ENCODE measurements at regions not wholly inside any gene's neighbourhood (a gene's known extent, or its start where the extent isn't known, plus 50 kb on each side); places are given as distances from the start of the nearest gene placed in this dataset.

GRCh38 chr5:54738973-54739367, 221.4 kb downstream of the SNX18 start:
- H3K9me3 Mint-ChIP-seq, result peaks cover 0 to 1% of the 10 kb centered on the region in 2 donors
- peaks cover 0 to 10% of the 10 kb centered on the region in 2 donors for H3K27me3 Mint-ChIP-seq
- peaks cover 20% of the 10 kb centered on the region in 2 donors for H3K4me1 Mint-ChIP-seq
- no peak for DNase-seq
- ATAC-seq (replicated peaks), result no peak
- H3K36me3 Mint-ChIP-seq, result no peaks in the 10 kb centered on the region
- H3K27ac Mint-ChIP-seq, result no peak overlapping the region
- H3K4me3 Mint-ChIP-seq, result no peak overlapping the region

GRCh38 chr5:54738118-54738972, 220.8 kb downstream of the SNX18 start:
- ATAC-seq (replicated peaks) (no peak), DNase-seq (no peak)
- Mint-ChIP-seq H3K36me3 (no peaks in the 10 kb centered on the region), H3K27ac (no peak overlapping the region), H3K27me3 (peaks cover 0 to 10% of the 10 kb centered on the region in 2 donors), H3K9me3 (peaks cover 0 to 3% of the 10 kb centered on the region in 2 donors), H3K4me1 (peaks cover 18 to 19% of the 10 kb centered on the region in 2 donors), H3K4me3 (no peak overlapping the region)

GRCh38 chr5:54736003-54736797, 218.6 kb downstream of the SNX18 start:
- Mint-ChIP-seq H3K27ac (no peak overlapping the region), H3K4me1 (peaks cover 17 to 21% of the 10 kb centered on the region in 2 donors), H3K27me3 (peaks cover 0 to 10% of the 10 kb centered on the region in 2 donors), H3K4me3 (no peak overlapping the region), H3K36me3 (no peaks in the 10 kb centered on the region), H3K9me3 (peaks cover 0 to 4% of the 10 kb centered on the region in 2 donors)
- no peak for ATAC-seq (replicated peaks)
- no peak for DNase-seq

- Mint-ChIP-seq H3K4me1 (peaks cover 4 to 5% of the 10 kb centered on the region in 2 donors), H3K9me3 (peaks cover 0 to 2% of the 10 kb centered on the region in 2 donors), H3K27me3 (no peaks in the 10 kb centered on the region), H3K36me3 (no peaks in the 10 kb centered on the region), H3K4me3 (no peak overlapping the region), H3K27ac (no peak overlapping the region)
- ATAC-seq (replicated peaks), result no peak
- no peak for DNase-seq
Observed at GRCh38 chr5:54733101-54733500, 215.5 kb downstream of the SNX18 start.

DNA sequence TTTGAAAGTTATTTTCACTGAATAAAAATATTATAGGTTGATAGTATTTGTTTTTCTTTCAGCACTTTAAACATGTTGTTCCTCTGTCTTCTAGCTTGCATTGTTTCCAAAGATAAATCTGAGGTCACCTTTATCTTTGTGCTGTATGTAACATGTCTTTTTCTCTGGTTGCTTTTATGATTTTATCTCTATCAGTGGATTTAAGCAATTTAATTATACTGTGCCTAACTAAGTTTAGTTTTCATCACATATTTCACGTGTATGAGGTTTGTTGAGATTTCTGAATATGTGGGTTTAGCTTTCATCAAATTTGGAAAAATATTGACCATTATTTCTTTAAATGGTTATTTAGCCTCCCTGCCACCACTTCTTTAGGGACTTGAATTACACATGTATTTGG, 214.5 kb downstream of the SNX18 start:
- Mint-ChIP-seq H3K27me3 (no peaks in the 10 kb centered on the region), H3K4me1 (peaks cover 4 to 5% of the 10 kb centered on the region in 2 donors), H3K9me3 (peaks cover 0 to 2% of the 10 kb centered on the region in 2 donors), H3K36me3 (no peaks in the 10 kb centered on the region), H3K27ac (no peak overlapping the region), H3K4me3 (no peak overlapping the region)
- no peak for DNase-seq
- no peak for ATAC-seq (replicated peaks)

GRCh38 chr5:54728588-54728915, 211.0 kb downstream of the SNX18 start:
- Mint-ChIP-seq H3K4me1 (peaks cover 4 to 5% of the 10 kb centered on the region in 2 donors), H3K4me3 (no peak overlapping the region), H3K27ac (no peak overlapping the region), H3K27me3 (no peaks in the 10 kb centered on the region), H3K9me3 (peaks cover 2% of the 10 kb centered on the region in 2 donors), H3K36me3 (no peaks in the 10 kb centered on the region)
- DNase-seq (no peak), ATAC-seq (replicated peaks) (no peak)

DNA sequence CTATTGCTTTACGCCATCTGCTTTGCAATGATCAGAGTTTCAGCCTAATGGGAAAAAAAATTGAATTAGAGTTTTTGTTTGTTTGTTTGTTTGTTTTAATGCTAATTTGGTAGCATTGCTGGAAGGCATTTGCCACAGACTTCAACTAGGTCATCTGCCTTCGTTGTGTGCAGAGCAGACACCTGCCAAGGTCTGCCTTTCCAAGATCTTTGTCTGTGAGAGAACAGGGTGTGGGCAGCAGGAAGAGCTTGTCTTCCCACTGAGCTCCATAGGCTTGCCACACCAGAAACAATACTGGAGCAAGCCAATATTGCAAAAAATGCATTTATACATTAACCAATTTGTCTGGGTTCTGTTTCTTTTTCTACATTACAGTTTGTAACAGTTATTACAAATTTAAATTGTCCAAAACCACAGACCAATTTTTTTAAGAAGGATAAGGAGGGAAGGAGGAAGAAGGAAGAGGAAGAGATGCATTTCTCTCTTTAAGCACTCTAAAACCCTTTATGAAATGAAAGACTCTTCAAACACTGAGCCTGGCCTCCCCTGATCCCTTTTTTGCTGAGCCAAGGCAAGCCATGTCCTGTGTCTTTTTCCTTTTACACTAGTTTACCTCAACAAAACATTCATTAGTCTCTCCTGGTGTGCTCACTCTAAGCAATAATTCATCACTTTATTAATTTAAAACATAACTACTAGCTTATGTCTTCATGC, 210.5 kb downstream of the SNX18 start:
- no peak overlapping the region for H3K4me3 Mint-ChIP-seq
- H3K27ac Mint-ChIP-seq, result no peak overlapping the region
- peaks cover under 1 to 4% of the 10 kb centered on the region in 2 donors for H3K4me1 Mint-ChIP-seq
- ATAC-seq (replicated peaks) (no peak), DNase-seq (no peak)
- H3K36me3 Mint-ChIP-seq, result no peaks in the 10 kb centered on the region
- H3K27me3 Mint-ChIP-seq, result no peaks in the 10 kb centered on the region
- H3K9me3 Mint-ChIP-seq, result peaks cover 1 to 6% of the 10 kb centered on the region in 2 donors

- Mint-ChIP-seq H3K4me3 (no peak overlapping the region), H3K4me1 (peaks cover 6 to 12% of the 10 kb centered on the region in 2 donors), H3K27ac (no peak overlapping the region), H3K9me3 (peaks cover 3 to 10% of the 10 kb centered on the region in 2 donors), H3K27me3 (no peaks in the 10 kb centered on the region), H3K36me3 (peaks cover 0 to 1% of the 10 kb centered on the region in 2 donors)
- ATAC-seq (replicated peaks) (no peak), DNase-seq (no peak)
Observed at GRCh38 chr5:54725391-54726280, 208.1 kb downstream of the SNX18 start.

GRCh38 chr5:54722846-54723433, 205.4 kb downstream of the SNX18 start:
- ATAC-seq (replicated peaks) (no peak), DNase-seq (no peak)
- H3K4me1 Mint-ChIP-seq, result peaks cover 14 to 28% of the 10 kb centered on the region in 2 donors
- H3K9me3 Mint-ChIP-seq, result peaks cover 3 to 10% of the 10 kb centered on the region in 2 donors
- no peaks in the 10 kb centered on the region for H3K27me3 Mint-ChIP-seq
- H3K27ac Mint-ChIP-seq, result peak overlapping the region; percentile 9
- peaks cover 0 to 1% of the 10 kb centered on the region in 2 donors for H3K36me3 Mint-ChIP-seq
- H3K4me3 Mint-ChIP-seq, result no peak overlapping the region

DNA sequence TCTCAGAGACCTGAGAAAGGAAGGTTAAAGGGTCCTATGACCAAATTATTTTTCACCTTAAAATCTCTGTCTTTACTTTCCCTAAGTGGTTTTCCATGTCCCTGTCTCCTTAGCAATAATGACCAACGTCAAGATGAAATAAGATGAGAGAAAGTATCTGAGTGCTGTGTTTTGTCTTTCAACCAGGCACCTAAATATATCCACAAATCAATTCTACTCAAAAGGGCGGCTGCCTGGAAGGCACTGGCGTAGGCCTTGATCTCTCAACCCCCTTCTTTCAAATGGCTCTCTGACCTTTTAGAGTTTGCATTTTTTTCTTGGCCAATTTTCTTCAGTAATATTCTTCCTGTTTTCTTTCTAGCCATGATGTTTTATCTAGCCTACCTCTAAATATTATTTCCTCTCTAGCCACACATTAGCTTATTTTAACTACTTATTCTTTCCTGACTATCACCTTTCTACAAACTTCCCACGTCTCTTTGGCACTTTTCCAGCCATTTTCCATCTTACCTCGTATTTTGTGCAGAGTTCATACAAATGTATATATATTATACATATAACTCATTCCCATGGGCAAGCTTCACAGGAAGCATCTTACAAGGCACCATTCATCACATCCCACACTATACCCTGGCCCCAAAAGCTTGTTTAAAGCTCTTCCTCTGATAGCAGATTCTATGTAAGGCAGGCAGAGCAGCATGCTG, 204.5 kb downstream of the SNX18 start:
- no peak overlapping the region for H3K4me3 Mint-ChIP-seq
- ATAC-seq (replicated peaks) (no peak), DNase-seq (no peak)
- peaks cover 3 to 10% of the 10 kb centered on the region in 2 donors for H3K9me3 Mint-ChIP-seq
- no peak overlapping the region for H3K27ac Mint-ChIP-seq
- H3K4me1 Mint-ChIP-seq, result peaks cover 17 to 36% of the 10 kb centered on the region in 2 donors
- peaks cover 0 to 1% of the 10 kb centered on the region in 2 donors for H3K36me3 Mint-ChIP-seq
- no peaks in the 10 kb centered on the region for H3K27me3 Mint-ChIP-seq

- Mint-ChIP-seq H3K4me1 (peaks cover 17 to 36% of the 10 kb centered on the region in 2 donors), H3K9me3 (peaks cover 5 to 10% of the 10 kb centered on the region in 2 donors), H3K27ac (no peak overlapping the region), H3K4me3 (no peak overlapping the region), H3K27me3 (no peaks in the 10 kb centered on the region), H3K36me3 (peaks cover 0 to 1% of the 10 kb centered on the region in 2 donors)
- ATAC-seq (replicated peaks), result no peak
- no peak for DNase-seq
Observed at GRCh38 chr5:54721116-54721515, 203.6 kb downstream of the SNX18 start.

GRCh38 chr5:54720341-54720740, 202.8 kb downstream of the SNX18 start:
- peaks cover 0 to 1% of the 10 kb centered on the region in 2 donors for H3K36me3 Mint-ChIP-seq
- peak overlapping the region; percentile 52 for H3K27ac Mint-ChIP-seq
- H3K4me1 Mint-ChIP-seq, result peaks cover 17 to 36% of the 10 kb centered on the region in 2 donors
- H3K27me3 Mint-ChIP-seq, result no peaks in the 10 kb centered on the region
- H3K4me3 Mint-ChIP-seq, result no peak overlapping the region
- peak; percentile 20 to 27 for ATAC-seq (replicated peaks)
- DNase-seq, result no peak
- H3K9me3 Mint-ChIP-seq, result peaks cover 5 to 10% of the 10 kb centered on the region in 2 donors
